ENCODE measurements at regions not wholly inside any gene's neighbourhood (a gene's known extent, or its start where the extent isn't known, plus 50 kb on each side); places are given as distances from the start of the nearest gene placed in this dataset.
"Not testable (repeated sequence)": the region's sequence is repeated elsewhere in the genome, so short reads cannot be mapped to it uniquely, and the experiment has no call there.

DNA sequence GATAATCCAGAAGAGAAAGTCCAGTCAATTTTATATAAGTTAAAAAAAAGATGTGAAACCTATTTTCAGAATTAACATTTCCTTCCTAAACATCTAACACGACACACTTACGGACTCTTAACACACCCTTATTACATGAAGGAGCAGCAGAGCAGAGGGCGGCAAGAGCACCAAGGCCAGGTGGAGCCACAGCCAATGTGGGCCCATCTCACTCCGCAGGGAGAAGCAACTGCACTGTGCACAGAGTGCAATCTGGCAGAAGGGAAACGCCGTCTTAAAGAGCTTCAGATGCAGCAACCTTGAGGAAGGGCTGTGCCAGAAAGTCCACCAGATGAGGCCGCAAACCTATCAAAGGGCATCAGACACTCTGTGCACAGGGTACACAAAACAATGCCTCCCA, 109.2 kb upstream of the SAMD11 start:
- TF ChIP-seq, protein P1, sequence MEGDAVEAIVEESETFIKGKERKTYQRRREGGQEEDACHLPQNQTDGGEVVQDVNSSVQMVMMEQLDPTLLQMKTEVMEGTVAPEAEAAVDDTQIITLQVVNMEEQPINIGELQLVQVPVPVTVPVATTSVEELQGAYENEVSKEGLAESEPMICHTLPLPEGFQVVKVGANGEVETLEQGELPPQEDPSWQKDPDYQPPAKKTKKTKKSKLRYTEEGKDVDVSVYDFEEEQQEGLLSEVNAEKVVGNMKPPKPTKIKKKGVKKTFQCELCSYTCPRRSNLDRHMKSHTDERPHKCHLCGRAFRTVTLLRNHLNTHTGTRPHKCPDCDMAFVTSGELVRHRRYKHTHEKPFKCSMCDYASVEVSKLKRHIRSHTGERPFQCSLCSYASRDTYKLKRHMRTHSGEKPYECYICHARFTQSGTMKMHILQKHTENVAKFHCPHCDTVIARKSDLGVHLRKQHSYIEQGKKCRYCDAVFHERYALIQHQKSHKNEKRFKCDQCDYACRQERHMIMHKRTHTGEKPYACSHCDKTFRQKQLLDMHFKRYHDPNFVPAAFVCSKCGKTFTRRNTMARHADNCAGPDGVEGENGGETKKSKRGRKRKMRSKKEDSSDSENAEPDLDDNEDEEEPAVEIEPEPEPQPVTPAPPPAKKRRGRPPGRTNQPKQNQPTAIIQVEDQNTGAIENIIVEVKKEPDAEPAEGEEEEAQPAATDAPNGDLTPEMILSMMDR (IDR thresholded peaks at IDR 0.05), result not testable (repeated sequence)
- TF ChIP-seq POLR2A (IDR thresholded peaks at IDR 0.05), result not testable (repeated sequence)

All from esophagus squamous epithelium (tissue), 4 donors.